ENCODE measurements at regions not wholly inside any gene's neighbourhood (a gene's known extent, or its start where the extent isn't known, plus 50 kb on each side); places are given as distances from the start of the nearest gene placed in this dataset.

DNA sequence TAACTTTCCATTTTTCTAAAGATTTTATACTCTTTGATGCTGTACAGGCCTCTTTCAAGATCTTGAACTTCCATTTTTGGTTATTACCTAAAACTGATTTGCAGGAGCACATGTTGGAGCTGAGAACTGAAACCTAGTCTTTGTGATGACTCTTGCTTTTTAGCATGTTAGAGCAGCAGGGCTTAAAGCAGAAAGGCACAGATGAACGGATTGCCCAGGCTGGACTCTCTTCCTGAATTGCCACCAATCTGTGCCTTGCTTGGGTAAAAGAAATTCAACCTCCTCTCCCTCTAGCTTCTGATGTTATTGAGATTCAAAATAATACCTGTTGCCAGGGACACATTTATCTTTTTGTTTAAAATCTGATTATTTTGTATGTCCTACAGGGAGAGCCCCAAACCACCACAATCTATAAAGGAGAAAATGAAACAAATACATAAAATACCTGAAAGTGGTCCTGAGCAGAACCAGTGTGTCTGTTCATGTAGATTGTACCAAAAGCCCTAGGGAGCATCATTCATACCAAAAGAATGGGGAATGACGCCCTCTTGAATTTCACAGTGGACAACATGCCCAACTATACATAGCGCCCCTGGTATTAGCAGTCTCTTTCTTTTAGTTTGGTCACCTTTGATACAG lies 277.0 kb upstream of the MAP2 start:
- no peak for TF ChIP-seq EZH2phosphoT487 (IDR thresholded peaks at IDR 0.05; ENCODE audit: borderline replicate concordance, low read length)
- TF ChIP-seq, protein P1, sequence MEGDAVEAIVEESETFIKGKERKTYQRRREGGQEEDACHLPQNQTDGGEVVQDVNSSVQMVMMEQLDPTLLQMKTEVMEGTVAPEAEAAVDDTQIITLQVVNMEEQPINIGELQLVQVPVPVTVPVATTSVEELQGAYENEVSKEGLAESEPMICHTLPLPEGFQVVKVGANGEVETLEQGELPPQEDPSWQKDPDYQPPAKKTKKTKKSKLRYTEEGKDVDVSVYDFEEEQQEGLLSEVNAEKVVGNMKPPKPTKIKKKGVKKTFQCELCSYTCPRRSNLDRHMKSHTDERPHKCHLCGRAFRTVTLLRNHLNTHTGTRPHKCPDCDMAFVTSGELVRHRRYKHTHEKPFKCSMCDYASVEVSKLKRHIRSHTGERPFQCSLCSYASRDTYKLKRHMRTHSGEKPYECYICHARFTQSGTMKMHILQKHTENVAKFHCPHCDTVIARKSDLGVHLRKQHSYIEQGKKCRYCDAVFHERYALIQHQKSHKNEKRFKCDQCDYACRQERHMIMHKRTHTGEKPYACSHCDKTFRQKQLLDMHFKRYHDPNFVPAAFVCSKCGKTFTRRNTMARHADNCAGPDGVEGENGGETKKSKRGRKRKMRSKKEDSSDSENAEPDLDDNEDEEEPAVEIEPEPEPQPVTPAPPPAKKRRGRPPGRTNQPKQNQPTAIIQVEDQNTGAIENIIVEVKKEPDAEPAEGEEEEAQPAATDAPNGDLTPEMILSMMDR (IDR thresholded peaks at IDR 0.05; ENCODE audit: low read depth, low read length, poor library complexity, severe bottlenecking): no peak
